Osteocyte (in vitro differentiated cells): ENCODE measurements at regions not wholly inside any gene's neighbourhood (a gene's known extent, or its start where the extent isn't known, plus 50 kb on each side); places are given as distances from the start of the nearest gene placed in this dataset.

Experiments
- DNase-seq: peaks from one replicate; pipeline ENCODE4 v3.0.0; 2021; ENCODE audit warnings: mixed read lengths; ENCODE audit not compliant: unreplicated experiment; ENCODE audit errors: extremely low spot score
- H3K27ac Mint-ChIP-seq: one replicate; pipeline ENCODE4 v1.8.0; 2021; ENCODE audit warnings: mild to moderate bottlenecking, mixed read lengths; ENCODE audit not compliant: unreplicated experiment
- H3K27me3 Mint-ChIP-seq: one replicate; pipeline ENCODE4 v1.8.0; 2021; ENCODE audit warnings: mixed read lengths; ENCODE audit not compliant: unreplicated experiment
- H3K36me3 Mint-ChIP-seq: one replicate; pipeline ENCODE4 v1.8.0; 2021; ENCODE audit warnings: mixed read lengths; ENCODE audit not compliant: unreplicated experiment
- H3K4me1 Mint-ChIP-seq: one replicate; pipeline ENCODE4 v1.8.0; 2021; ENCODE audit warnings: mixed read lengths; ENCODE audit not compliant: unreplicated experiment
- H3K4me3 Mint-ChIP-seq: one replicate; pipeline ENCODE4 v1.8.0; 2021; ENCODE audit warnings: mild to moderate bottlenecking, moderate library complexity, mixed read lengths; ENCODE audit not compliant: unreplicated experiment
- H3K9me3 Mint-ChIP-seq: one replicate; pipeline ENCODE4 v1.8.0; 2021; ENCODE audit warnings: mixed read lengths; ENCODE audit not compliant: unreplicated experiment
- CTCF ChIP-seq: fragments of 200-600 bp; sonication (generic); IDR thresholded peaks from 2 replicates; pipeline ENCODE4 v1.5.0; 2021; ENCODE audit warnings: antibody characterized with exemption, mild to moderate bottlenecking, moderate library complexity

- H3K36me3 Mint-ChIP-seq = no peaks in the 10 kb centered on the region
Observed at GRCh38 chr7:159227433-159227832, 82.8 kb upstream of the VIPR2 start.

GRCh38 chr7:159226011-159226702, 81.5 kb upstream of the VIPR2 start:
- no peak for TF ChIP-seq CTCF
- H3K9me3 Mint-ChIP-seq = peaks cover 11% of the 10 kb centered on the region
- no peaks in the 10 kb centered on the region for H3K27me3 Mint-ChIP-seq
- no peak overlapping the region for H3K4me3 Mint-ChIP-seq
- no peaks in the 10 kb centered on the region for H3K36me3 Mint-ChIP-seq
- no peak overlapping the region for H3K27ac Mint-ChIP-seq
- DNase-seq = no peak
- H3K4me1 Mint-ChIP-seq = no peaks in the 10 kb centered on the region

More at GRCh38 chr7:159227433-159227832, 82.8 kb upstream of the VIPR2 start:
- DNase-seq = no peak
- no peak for TF ChIP-seq CTCF
- Mint-ChIP-seq H3K27me3 (no peaks in the 10 kb centered on the region), H3K4me3 (no peak overlapping the region), H3K9me3 (peaks cover 14% of the 10 kb centered on the region), H3K27ac (no peak overlapping the region), H3K4me1 (no peaks in the 10 kb centered on the region)

- H3K4me1 Mint-ChIP-seq = no peaks in the 10 kb centered on the region
- no peak overlapping the region for H3K27ac Mint-ChIP-seq
- no peak overlapping the region for H3K4me3 Mint-ChIP-seq
- peak; percentile 51 for DNase-seq
- H3K9me3 Mint-ChIP-seq = no peaks in the 10 kb centered on the region
- no peak for TF ChIP-seq CTCF
- H3K36me3 Mint-ChIP-seq = no peaks in the 10 kb centered on the region
- H3K27me3 Mint-ChIP-seq = no peaks in the 10 kb centered on the region
Observed at GRCh38 chr7:159218607-159219006, 73.9 kb upstream of the VIPR2 start.

- H3K36me3 Mint-ChIP-seq = no peaks in the 10 kb centered on the region
- H3K9me3 Mint-ChIP-seq = no peaks in the 10 kb centered on the region
- no peaks in the 10 kb centered on the region for H3K4me1 Mint-ChIP-seq
- H3K27ac Mint-ChIP-seq = no peak overlapping the region
- H3K4me3 Mint-ChIP-seq = no peak overlapping the region
- no peak for TF ChIP-seq CTCF
- no peaks in the 10 kb centered on the region for H3K27me3 Mint-ChIP-seq
- peak; percentile 1 for DNase-seq
Observed at GRCh38 chr7:159218170-159218569, 73.5 kb upstream of the VIPR2 start.

GRCh38 chr7:159215076-159215475, 70.4 kb upstream of the VIPR2 start:
- H3K4me3 Mint-ChIP-seq = no peak overlapping the region
- no peak for TF ChIP-seq CTCF
- peaks cover 4% of the 10 kb centered on the region for H3K9me3 Mint-ChIP-seq
- H3K4me1 Mint-ChIP-seq = no peaks in the 10 kb centered on the region
- DNase-seq = peak; percentile 57
- H3K36me3 Mint-ChIP-seq = no peaks in the 10 kb centered on the region
- H3K27ac Mint-ChIP-seq = no peak overlapping the region
- H3K27me3 Mint-ChIP-seq = no peaks in the 10 kb centered on the region
